IMR-90 (cell line): ENCODE measurements at regions not wholly inside any gene's neighbourhood (a gene's known extent, or its start where the extent isn't known, plus 50 kb on each side); places are given as distances from the start of the nearest gene placed in this dataset.
"Not testable (repeated sequence)": the region's sequence is repeated elsewhere in the genome, so short reads cannot be mapped to it uniquely, and the experiment has no call there.

Experiments
- CEBPB ChIP-seq: IDR thresholded peaks from 2 replicates; pipeline ENCODE4 v1.6.1; 2012; ENCODE audit warnings: low read depth, low read length, improper control_type of control experiment
- MAFK ChIP-seq: IDR thresholded peaks from 2 replicates; pipeline ENCODE4 v1.6.1; 2012; ENCODE audit warnings: low read depth, low read length, improper control_type of control experiment
- SMC3 ChIP-seq: fragments of 150-350 bp; IDR thresholded peaks from 2 replicates; pipeline ENCODE4 v1.6.1; 2016; ENCODE audit warnings: low read depth, mild to moderate bottlenecking, antibody characterized with exemption, low read length, moderate library complexity
- TF ChIP-seq, protein P1 (sequence below): conservative IDR thresholded peaks from 2 replicates; pipeline ENCODE4 v1.5.1; 2012; ENCODE audit warnings: mild to moderate bottlenecking, low read depth, low read length, improper control_type of control experiment

DNA sequence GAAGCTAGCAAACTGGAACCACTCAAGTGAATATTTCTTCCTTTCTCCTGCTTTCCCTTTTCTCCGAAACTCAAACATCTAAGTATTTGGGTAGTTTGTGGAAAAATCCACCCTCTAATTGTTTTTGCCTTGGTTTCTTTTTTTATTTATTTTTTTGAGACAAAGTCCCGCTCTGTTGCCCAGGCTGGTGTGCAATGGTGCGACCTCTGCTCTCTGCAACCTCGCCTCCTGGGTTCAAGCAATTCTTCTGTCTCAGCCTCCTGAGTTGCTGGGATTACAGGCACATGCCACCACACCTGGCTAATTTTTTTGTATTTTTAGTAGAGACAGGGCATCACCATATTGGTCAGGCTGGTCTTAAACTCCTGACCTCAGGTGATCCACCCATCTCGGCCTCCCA is 96.1 kb upstream of the BANK1 start:
- TF ChIP-seq SMC3, CEBPB, MAFK: not testable (repeated sequence)
- TF ChIP-seq, protein P1, sequence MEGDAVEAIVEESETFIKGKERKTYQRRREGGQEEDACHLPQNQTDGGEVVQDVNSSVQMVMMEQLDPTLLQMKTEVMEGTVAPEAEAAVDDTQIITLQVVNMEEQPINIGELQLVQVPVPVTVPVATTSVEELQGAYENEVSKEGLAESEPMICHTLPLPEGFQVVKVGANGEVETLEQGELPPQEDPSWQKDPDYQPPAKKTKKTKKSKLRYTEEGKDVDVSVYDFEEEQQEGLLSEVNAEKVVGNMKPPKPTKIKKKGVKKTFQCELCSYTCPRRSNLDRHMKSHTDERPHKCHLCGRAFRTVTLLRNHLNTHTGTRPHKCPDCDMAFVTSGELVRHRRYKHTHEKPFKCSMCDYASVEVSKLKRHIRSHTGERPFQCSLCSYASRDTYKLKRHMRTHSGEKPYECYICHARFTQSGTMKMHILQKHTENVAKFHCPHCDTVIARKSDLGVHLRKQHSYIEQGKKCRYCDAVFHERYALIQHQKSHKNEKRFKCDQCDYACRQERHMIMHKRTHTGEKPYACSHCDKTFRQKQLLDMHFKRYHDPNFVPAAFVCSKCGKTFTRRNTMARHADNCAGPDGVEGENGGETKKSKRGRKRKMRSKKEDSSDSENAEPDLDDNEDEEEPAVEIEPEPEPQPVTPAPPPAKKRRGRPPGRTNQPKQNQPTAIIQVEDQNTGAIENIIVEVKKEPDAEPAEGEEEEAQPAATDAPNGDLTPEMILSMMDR, result not testable (repeated sequence)
